ENCODE measurements at regions not wholly inside any gene's neighbourhood (a gene's known extent, or its start where the extent isn't known, plus 50 kb on each side); places are given as distances from the start of the nearest gene placed in this dataset.

DNA sequence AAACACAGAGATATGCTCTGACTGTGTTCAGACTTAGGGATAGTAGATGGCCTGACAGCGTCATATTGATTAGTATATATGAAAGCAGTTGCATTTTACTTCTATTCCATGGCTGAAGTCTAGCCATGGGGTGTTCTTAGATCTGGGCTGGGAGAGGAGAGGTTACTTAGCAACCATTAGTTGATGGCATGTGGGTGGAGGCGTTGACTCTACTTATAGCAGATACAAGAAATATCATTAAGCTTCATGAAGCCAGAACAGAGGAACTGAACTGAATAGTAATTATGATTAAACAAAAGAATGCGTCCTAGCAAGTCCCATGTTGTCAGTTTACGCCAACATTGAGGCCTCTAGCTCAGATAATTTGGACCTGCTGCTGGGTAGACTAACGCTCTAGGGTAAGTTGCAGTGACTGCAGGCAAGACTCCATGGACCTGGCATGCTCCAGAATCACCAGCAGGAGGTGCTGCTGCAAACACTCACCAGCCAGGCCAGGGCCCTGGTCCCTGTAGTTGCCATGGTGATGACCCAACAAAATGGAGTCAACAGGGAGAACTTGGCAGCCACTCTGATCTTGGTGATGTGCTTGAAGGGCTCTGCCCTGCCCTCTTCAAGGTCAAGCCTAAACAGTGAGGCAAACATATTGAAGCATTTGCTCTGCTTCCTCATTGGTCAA, 477.3 kb downstream of the PREX1 start:
- Mint-ChIP-seq H3K9me3 (peaks cover 19% of the 10 kb centered on the region), H3K36me3 (ENCODE audit: low read depth) (no peaks in the 10 kb centered on the region), H3K27me3 (ENCODE audit: insufficient read depth) (no peaks in the 10 kb centered on the region), H3K4me1 (no peaks in the 10 kb centered on the region), H3K4me3 (no peak overlapping the region), H3K27ac (no peak overlapping the region)
- H3K27me3 ChIP-seq (ENCODE audit: control insufficient read depth, insufficient read depth, low read length, poor library complexity, severe bottlenecking) = no peaks in the 10 kb centered on the region
- peak; percentile 89 for DNase-seq
- H3K9me3 ChIP-seq (ENCODE audit: control insufficient read depth, low read length) = peaks cover 17% of the 10 kb centered on the region
- no peak overlapping the region for H3K9ac ChIP-seq (ENCODE audit: extremely low read depth, low read length, poor library complexity, severe bottlenecking)
- WGBS, 2 experiments (ENCODE audit: insufficient coverage in 1 of 2, insufficient read length in 1 of 2) = 90 to 96% methylated on average over 4 to 5 of the region's 5 CpGs
- no peak overlapping the region for H3K4me3 ChIP-seq (ENCODE audit: low read length)
- no peaks in the 10 kb centered on the region for H3K4me1 ChIP-seq (ENCODE audit: control insufficient read depth, insufficient read depth, low read length)
- H3K36me3 ChIP-seq (ENCODE audit: control insufficient read depth, insufficient read depth, low read length) = no peaks in the 10 kb centered on the region
- TF ChIP-seq, protein P1, sequence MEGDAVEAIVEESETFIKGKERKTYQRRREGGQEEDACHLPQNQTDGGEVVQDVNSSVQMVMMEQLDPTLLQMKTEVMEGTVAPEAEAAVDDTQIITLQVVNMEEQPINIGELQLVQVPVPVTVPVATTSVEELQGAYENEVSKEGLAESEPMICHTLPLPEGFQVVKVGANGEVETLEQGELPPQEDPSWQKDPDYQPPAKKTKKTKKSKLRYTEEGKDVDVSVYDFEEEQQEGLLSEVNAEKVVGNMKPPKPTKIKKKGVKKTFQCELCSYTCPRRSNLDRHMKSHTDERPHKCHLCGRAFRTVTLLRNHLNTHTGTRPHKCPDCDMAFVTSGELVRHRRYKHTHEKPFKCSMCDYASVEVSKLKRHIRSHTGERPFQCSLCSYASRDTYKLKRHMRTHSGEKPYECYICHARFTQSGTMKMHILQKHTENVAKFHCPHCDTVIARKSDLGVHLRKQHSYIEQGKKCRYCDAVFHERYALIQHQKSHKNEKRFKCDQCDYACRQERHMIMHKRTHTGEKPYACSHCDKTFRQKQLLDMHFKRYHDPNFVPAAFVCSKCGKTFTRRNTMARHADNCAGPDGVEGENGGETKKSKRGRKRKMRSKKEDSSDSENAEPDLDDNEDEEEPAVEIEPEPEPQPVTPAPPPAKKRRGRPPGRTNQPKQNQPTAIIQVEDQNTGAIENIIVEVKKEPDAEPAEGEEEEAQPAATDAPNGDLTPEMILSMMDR (conservative IDR thresholded peaks at IDR 0.05) = peak; percentile 82
- H3K27ac ChIP-seq (ENCODE audit: low read depth, low read length) = no peak overlapping the region

DNA sequence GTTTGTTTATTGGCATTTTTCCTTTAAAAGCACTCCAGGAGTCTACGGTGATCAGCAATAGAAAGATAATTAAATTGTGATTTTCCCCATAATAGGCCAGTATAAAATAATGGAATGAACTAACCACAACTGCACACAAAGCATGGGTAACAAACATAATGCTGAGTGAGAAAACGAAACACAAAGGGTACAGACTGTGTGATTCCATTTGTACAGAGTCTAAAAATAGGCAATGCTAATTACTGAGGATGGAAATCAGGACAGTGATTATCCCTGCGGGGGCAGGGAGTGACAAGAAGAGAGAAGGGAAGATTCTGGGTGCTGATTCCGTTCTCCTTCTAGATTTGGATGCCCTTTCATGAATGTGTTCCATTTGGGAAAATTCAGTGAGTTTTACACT, 478.1 kb downstream of the PREX1 start:
- no peaks in the 10 kb centered on the region for H3K36me3 Mint-ChIP-seq (ENCODE audit: low read depth)
- no peaks in the 10 kb centered on the region for H3K4me1 ChIP-seq (ENCODE audit: control insufficient read depth, insufficient read depth, low read length)
- peaks cover 12% of the 10 kb centered on the region for H3K9me3 ChIP-seq (ENCODE audit: control insufficient read depth, low read length)
- WGBS, 2 experiments (ENCODE audit: insufficient coverage in 1 of 2, insufficient read length in 1 of 2) = 89 to 90% methylated on average over 3 of the region's 4 CpGs
- TF ChIP-seq, protein P1 (conservative IDR thresholded peaks at IDR 0.05) = no peak
- H3K36me3 ChIP-seq (ENCODE audit: control insufficient read depth, insufficient read depth, low read length) = no peaks in the 10 kb centered on the region
- no peak overlapping the region for H3K27ac ChIP-seq (ENCODE audit: low read depth, low read length)
- H3K4me3 ChIP-seq (ENCODE audit: low read length) = no peak overlapping the region
- H3K4me1 Mint-ChIP-seq = no peaks in the 10 kb centered on the region
- H3K4me3 Mint-ChIP-seq = no peak overlapping the region
- H3K9ac ChIP-seq (ENCODE audit: extremely low read depth, low read length, poor library complexity, severe bottlenecking) = no peak overlapping the region
- no peak for DNase-seq
- no peak overlapping the region for H3K27ac Mint-ChIP-seq
- H3K27me3 Mint-ChIP-seq (ENCODE audit: insufficient read depth) = no peaks in the 10 kb centered on the region
- H3K9me3 Mint-ChIP-seq = peaks cover 16% of the 10 kb centered on the region
- H3K27me3 ChIP-seq (ENCODE audit: control insufficient read depth, insufficient read depth, low read length, poor library complexity, severe bottlenecking) = no peaks in the 10 kb centered on the region

DNA sequence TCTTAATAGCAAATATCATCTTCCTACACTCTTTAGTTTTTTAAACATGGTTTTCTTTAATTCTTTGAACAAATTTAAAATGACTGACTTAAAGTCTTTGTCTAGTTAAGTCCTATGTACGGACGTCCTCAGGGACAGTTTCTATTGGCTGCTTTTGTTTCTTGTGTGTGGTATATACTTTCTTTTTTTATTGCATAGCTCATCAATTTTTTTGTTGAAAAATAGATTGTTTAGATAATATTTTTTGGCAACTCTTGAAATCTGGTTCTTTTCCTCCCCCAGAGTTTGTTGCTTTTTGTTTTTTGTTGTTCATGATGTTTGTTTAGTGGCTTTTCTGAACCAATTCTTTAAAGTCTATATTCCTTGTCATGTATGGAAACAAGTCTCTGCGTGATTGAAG, 479.8 kb downstream of the PREX1 start:
- H3K36me3 Mint-ChIP-seq (ENCODE audit: low read depth) = no peaks in the 10 kb centered on the region
- peaks cover 6% of the 10 kb centered on the region for H3K9me3 Mint-ChIP-seq
- no peak overlapping the region for H3K4me3 Mint-ChIP-seq
- WGBS, 2 experiments (ENCODE audit: insufficient coverage in 1 of 2, insufficient read length in 1 of 2) = 0 to 40% methylated on average over 1 to 2 of the region's 3 CpGs
- H3K27ac Mint-ChIP-seq = no peak overlapping the region
- H3K4me1 Mint-ChIP-seq = no peaks in the 10 kb centered on the region
- Histone ChIP-seq H3K9me3 (ENCODE audit: control insufficient read depth, low read length) (no peaks in the 10 kb centered on the region), H3K36me3 (ENCODE audit: control insufficient read depth, insufficient read depth, low read length) (no peaks in the 10 kb centered on the region), H3K4me1 (ENCODE audit: control insufficient read depth, insufficient read depth, low read length) (no peaks in the 10 kb centered on the region), H3K27me3 (ENCODE audit: control insufficient read depth, insufficient read depth, low read length, poor library complexity, severe bottlenecking) (no peaks in the 10 kb centered on the region), H3K9ac (ENCODE audit: extremely low read depth, low read length, poor library complexity, severe bottlenecking) (no peak overlapping the region), H3K4me3 (ENCODE audit: low read length) (no peak overlapping the region), H3K27ac (ENCODE audit: low read depth, low read length) (no peak overlapping the region)
- TF ChIP-seq, protein P1 (conservative IDR thresholded peaks at IDR 0.05) = no peak
- DNase-seq = no peak
- H3K27me3 Mint-ChIP-seq (ENCODE audit: insufficient read depth) = no peaks in the 10 kb centered on the region
